ENCODE measurements at regions not wholly inside any gene's neighbourhood (a gene's known extent, or its start where the extent isn't known, plus 50 kb on each side); places are given as distances from the start of the nearest gene placed in this dataset.

DNA sequence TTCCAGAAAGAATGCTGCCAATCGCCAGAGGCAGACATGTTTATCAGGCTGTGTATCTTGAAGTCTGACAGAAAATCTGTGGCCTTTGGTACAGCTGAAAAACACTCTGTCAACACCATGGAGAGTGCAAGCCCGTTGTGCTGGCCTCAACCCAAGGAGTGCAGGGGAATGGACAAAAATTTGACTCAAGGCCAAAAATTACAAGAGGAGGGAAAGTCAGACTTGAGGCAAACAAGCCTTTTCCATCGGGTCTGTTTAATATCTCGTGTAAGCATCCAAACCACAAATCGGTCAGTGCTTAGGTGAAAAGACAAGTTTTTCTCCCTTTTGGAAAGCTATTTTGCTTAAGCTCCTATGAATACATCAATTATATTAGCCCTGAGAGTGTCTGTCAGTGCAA is 305.3 kb upstream of the NFE2L3 start:
- H3K9ac ChIP-seq (ENCODE audit: low read depth in 1 of 3, low read length in 3 of 3), result no peak overlapping the region
- H3K4me1 ChIP-seq (ENCODE audit: control insufficient read depth in 3 of 3, insufficient read depth in 3 of 3, low read length in 3 of 3), result peaks cover 57 to 81% (median 61%) of the 10 kb centered on the region in 3 donors
- no peak overlapping the region for H3K4me3 ChIP-seq (ENCODE audit: low read length in 3 of 3)
- H3K9me3 ChIP-seq (ENCODE audit: control insufficient read depth in 3 of 3, low read length in 3 of 3), result no peaks in the 10 kb centered on the region
- H3K27me3 ChIP-seq (ENCODE audit: control insufficient read depth in 3 of 3, insufficient read depth in 3 of 3, low read length in 3 of 3), result peaks cover 0 to 4% (median 0%) of the 10 kb centered on the region in 3 donors
- no peaks in the 10 kb centered on the region for H3K36me3 ChIP-seq (ENCODE audit: control insufficient read depth in 3 of 3, insufficient read depth in 3 of 3, low read length in 3 of 3)
- H3K27ac ChIP-seq (ENCODE audit: low read depth, low read length), result peak overlapping the region; percentile 49

DNA sequence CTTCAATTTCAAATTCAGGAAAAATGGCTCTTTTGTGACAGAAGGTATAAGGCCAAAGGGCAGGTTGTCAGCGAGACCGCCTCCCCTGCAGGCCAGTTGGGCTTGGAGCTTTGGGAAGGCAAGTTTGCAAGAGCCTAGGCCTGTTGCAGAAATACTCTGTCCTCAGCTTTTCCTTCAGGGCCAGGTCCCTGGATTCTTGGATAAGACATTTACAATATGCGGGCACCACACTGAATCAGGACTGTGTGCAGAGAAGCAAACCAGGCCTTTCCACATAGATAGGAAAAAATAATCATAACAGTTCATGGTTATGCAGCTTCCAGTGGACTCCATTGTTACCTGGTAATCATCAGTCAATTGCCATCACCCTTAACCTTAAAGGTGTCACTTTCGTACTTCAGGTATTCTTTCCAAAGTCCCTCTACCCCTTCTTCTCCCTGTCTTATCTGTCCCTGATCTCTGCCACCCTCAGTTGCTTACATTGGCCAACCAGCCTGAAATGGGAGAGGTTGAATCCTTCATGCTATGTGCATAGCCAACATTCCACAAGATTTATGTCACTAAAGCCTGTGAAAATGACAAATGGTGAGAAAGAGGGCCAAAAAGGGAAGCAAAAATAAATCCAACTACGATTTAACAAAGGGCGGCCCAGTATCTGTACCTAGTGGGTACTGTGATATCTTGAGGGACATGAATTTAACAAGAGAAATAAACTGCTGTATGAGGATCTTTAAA is 304.5 kb upstream of the NFE2L3 start:
- no peaks in the 10 kb centered on the region for H3K9me3 ChIP-seq (ENCODE audit: control insufficient read depth in 3 of 3, low read length in 3 of 3)

DNA sequence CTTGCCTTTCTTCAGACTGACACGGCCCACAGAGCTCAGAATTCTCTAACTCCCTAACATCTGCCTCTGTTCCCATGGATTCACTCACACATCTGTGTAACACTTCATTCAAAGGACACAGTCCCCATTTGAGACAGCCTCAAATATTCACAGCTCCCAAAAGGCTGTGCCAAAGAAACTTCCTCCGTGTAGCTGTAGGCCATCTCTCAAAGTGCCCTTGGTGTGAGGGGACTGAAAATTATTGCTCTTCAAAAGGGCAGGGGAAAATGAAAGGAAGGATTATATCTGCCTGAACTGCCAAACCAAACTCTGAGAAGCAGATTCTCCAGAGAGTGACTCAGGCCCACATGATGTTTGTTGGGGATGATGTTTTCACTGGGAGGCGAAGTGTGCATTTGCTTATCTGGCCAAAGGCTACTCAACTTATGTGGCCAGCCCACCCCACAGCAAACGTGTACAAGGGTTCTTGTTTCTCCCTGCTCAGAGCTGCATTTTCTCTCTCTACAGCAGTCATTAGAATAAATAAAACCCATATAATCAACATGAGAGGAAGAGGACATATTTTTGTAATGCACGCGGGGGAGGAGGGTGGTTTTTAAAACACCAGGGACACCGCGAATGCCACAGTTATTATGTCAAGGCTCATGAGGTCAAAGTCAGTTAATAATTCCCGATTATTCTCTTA is 302.4 kb upstream of the NFE2L3 start:
- Histone ChIP-seq H3K4me3 (ENCODE audit: low read length in 3 of 3) (peak overlapping the region; percentile 8 to 50 (median 28)), H3K4me1 (ENCODE audit: control insufficient read depth in 3 of 3, insufficient read depth in 3 of 3, low read length in 3 of 3) (peaks cover 48 to 70% (median 52%) of the 10 kb centered on the region in 3 donors)

More for the DNA sequence above, 304.5 kb upstream of the NFE2L3 start:
- no peak overlapping the region for H3K4me3 ChIP-seq (ENCODE audit: low read length in 3 of 3)
- H3K27ac ChIP-seq (ENCODE audit: low read depth, low read length), result peak overlapping the region; percentile 49
- no peaks in the 10 kb centered on the region for H3K36me3 ChIP-seq (ENCODE audit: control insufficient read depth in 3 of 3, insufficient read depth in 3 of 3, low read length in 3 of 3)
- H3K27me3 ChIP-seq (ENCODE audit: control insufficient read depth in 3 of 3, insufficient read depth in 3 of 3, low read length in 3 of 3), result peaks cover 0 to 4% (median 0%) of the 10 kb centered on the region in 3 donors
- peak overlapping the region in 1 of 3 donors; percentile 34 for H3K9ac ChIP-seq (ENCODE audit: low read depth in 1 of 3, low read length in 3 of 3)
- H3K4me1 ChIP-seq (ENCODE audit: control insufficient read depth in 3 of 3, insufficient read depth in 3 of 3, low read length in 3 of 3), result peaks cover 53 to 77% (median 61%) of the 10 kb centered on the region in 3 donors

DNA sequence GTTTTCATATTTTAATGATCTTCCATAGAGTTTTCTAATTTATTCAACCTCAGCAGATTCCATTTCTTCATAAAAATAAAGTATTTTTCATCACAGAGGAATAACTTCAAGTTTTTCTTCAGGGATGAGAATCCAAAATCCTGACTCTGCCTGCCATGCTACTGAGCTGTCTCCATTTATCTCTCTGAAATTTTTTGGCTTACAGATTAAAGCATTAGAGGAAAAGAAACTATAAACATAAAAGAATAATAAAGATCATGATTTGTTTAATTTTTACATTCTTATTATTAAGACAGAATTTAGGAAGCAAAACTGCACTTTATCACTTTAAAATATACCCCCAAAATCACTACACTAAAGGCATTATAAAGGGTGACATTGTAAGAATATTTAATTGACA is 301.8 kb upstream of the NFE2L3 start:
- Histone ChIP-seq H3K4me3 (ENCODE audit: low read length in 3 of 3) (no peak overlapping the region), H3K27ac (ENCODE audit: low read depth, low read length) (peak overlapping the region; percentile 85), H3K9me3 (ENCODE audit: control insufficient read depth in 3 of 3, low read length in 3 of 3) (no peaks in the 10 kb centered on the region), H3K27me3 (ENCODE audit: control insufficient read depth in 3 of 3, insufficient read depth in 3 of 3, low read length in 3 of 3) (peaks cover 0 to 4% (median 0%) of the 10 kb centered on the region in 3 donors), H3K36me3 (ENCODE audit: control insufficient read depth in 3 of 3, insufficient read depth in 3 of 3, low read length in 3 of 3) (no peaks in the 10 kb centered on the region), H3K9ac (ENCODE audit: low read depth in 1 of 3, low read length in 3 of 3) (peak overlapping the region in 1 of 3 donors; percentile 34), H3K4me1 (ENCODE audit: control insufficient read depth in 3 of 3, insufficient read depth in 3 of 3, low read length in 3 of 3) (peaks cover 49 to 68% (median 52%) of the 10 kb centered on the region in 3 donors)

More for the DNA sequence above, 302.4 kb upstream of the NFE2L3 start:
- Histone ChIP-seq H3K27ac (ENCODE audit: low read depth, low read length) (peak overlapping the region; percentile 85), H3K36me3 (ENCODE audit: control insufficient read depth in 3 of 3, insufficient read depth in 3 of 3, low read length in 3 of 3) (no peaks in the 10 kb centered on the region), H3K27me3 (ENCODE audit: control insufficient read depth in 3 of 3, insufficient read depth in 3 of 3, low read length in 3 of 3) (peaks cover 0 to 4% (median 0%) of the 10 kb centered on the region in 3 donors), H3K9me3 (ENCODE audit: control insufficient read depth in 3 of 3, low read length in 3 of 3) (no peaks in the 10 kb centered on the region), H3K9ac (ENCODE audit: low read depth in 1 of 3, low read length in 3 of 3) (peak overlapping the region; percentile 34 to 69 (median 47))

DNA sequence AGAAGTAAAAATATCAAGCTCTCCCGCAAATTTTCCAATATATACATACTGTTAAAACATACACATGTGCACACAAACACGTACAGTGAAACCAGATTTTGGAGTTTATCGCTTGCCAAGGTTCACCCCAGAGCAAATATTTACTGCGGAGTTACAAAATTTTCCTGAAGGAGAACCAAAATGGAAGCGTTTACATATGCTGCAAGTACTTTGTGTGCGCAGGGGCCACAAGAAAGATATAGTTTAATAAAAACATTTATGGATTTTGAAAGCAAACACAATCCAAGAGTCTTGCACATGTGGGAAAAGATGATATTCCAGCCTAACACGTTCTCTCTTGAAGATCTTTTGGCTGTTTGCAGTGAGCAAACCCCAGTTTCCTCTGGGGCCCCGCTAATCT is 301.3 kb upstream of the NFE2L3 start:
- peaks cover 0 to 3% (median 0%) of the 10 kb centered on the region in 3 donors for H3K27me3 ChIP-seq (ENCODE audit: control insufficient read depth in 3 of 3, insufficient read depth in 3 of 3, low read length in 3 of 3)
- H3K27ac ChIP-seq (ENCODE audit: low read depth, low read length), result peak overlapping the region; percentile 85
- H3K9me3 ChIP-seq (ENCODE audit: control insufficient read depth in 3 of 3, low read length in 3 of 3), result no peaks in the 10 kb centered on the region
- no peak overlapping the region for H3K4me3 ChIP-seq (ENCODE audit: low read length in 3 of 3)
- H3K9ac ChIP-seq (ENCODE audit: low read depth in 1 of 3, low read length in 3 of 3), result no peak overlapping the region
- peaks cover 46 to 62% (median 48%) of the 10 kb centered on the region in 3 donors for H3K4me1 ChIP-seq (ENCODE audit: control insufficient read depth in 3 of 3, insufficient read depth in 3 of 3, low read length in 3 of 3)
- no peaks in the 10 kb centered on the region for H3K36me3 ChIP-seq (ENCODE audit: control insufficient read depth in 3 of 3, insufficient read depth in 3 of 3, low read length in 3 of 3)

DNA sequence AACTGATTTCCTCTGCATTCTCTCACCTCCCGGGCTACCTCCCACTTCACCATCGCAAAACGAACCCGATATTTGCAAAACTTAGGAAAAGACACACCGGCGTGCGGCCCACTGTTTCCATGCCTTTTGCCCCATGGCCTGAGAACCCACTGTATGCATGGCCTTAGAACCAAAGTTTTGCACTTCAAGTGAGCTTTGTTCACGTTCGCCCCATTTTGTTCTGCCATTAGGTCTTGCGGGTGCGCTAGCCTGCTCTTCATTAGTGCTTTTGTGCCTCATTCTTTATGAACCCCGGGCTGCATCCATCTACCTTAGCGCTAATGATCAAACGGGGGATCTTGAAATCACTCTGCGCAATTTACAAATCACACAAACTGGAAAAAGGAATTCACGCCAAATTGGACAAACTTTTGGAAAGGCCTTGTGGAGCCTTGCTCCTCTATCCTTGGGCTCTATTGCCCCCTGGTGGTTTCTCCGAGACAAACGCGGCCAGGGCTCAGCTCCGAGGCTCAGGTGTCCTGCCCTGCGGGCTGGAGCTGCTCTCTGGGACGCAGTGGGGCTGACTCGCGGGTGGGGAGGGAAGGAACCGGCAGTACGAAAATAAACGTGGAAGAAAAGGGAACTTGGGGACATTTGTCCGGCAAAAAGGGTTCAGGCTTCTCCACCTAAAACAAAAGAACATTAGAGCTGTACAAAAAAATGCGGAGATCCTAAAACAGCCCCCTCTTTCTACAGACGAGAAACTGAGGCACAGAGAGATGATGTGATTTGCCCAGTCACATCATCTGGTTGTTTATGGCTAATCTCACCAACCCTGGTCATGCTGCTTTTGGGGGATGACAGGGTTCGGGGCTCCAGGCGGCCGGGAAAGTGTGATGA is 300.4 kb upstream of the NFE2L3 start:
- Histone ChIP-seq H3K27me3 (ENCODE audit: control insufficient read depth in 3 of 3, insufficient read depth in 3 of 3, low read length in 3 of 3) (peaks cover 0 to 4% (median 2%) of the 10 kb centered on the region in 3 donors), H3K9ac (ENCODE audit: low read depth in 1 of 3, low read length in 3 of 3) (peak overlapping the region in 2 of 3 donors; percentile 45 to 52), H3K4me3 (ENCODE audit: low read length in 3 of 3) (peak overlapping the region in 2 of 3 donors; percentile 15 to 32), H3K9me3 (ENCODE audit: control insufficient read depth in 3 of 3, low read length in 3 of 3) (no peaks in the 10 kb centered on the region), H3K36me3 (ENCODE audit: control insufficient read depth in 3 of 3, insufficient read depth in 3 of 3, low read length in 3 of 3) (no peaks in the 10 kb centered on the region), H3K27ac (ENCODE audit: low read depth, low read length) (peak overlapping the region; percentile 10), H3K4me1 (ENCODE audit: control insufficient read depth in 3 of 3, insufficient read depth in 3 of 3, low read length in 3 of 3) (peaks cover 41 to 57% (median 41%) of the 10 kb centered on the region in 3 donors)

DNA sequence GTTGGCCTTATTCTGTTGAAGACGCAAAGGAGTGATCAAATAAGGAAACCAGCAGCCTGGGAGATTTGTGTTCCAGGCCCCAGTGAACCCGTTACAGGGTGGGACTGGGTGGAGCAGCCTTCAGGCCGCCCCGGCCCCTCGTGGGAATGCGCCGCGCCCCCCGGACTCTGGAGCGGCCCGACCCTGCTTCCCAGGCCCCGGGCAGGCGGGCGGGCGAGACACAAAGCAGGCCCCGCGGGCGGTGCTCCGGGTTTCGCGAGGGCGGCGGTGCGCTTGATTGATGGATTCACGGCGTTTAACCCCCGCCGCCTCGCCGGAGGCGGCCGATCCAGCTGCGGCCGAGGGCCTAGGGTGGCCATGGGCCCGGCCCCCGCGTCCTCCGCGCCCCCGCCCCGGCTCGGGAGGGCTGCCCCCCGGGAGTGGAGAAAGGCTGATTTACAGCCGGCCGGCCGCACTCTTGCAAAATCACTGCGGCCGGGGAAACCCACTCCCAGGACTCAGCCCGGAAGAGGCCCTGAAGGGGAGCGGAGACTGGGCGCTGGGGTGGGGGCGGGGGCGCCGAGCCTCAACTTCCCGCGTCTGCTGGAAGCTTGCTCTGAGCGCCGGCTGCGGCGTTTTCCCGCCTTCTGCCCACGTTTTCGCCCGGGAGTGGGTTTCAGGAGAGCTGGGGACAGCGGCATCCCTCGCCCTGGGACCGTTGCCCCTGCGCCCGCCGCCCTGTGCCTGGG is 299.6 kb upstream of the NFE2L3 start:
- peak overlapping the region in 2 of 3 donors; percentile 45 to 52 for H3K9ac ChIP-seq (ENCODE audit: low read depth in 1 of 3, low read length in 3 of 3)
- peak overlapping the region; percentile 10 for H3K27ac ChIP-seq (ENCODE audit: low read depth, low read length)
- H3K4me1 ChIP-seq (ENCODE audit: control insufficient read depth in 3 of 3, insufficient read depth in 3 of 3, low read length in 3 of 3), result peaks cover 33 to 50% (median 35%) of the 10 kb centered on the region in 3 donors
- H3K4me3 ChIP-seq (ENCODE audit: low read length in 3 of 3), result peak overlapping the region in 1 of 3 donors; percentile 32
- H3K36me3 ChIP-seq (ENCODE audit: control insufficient read depth in 3 of 3, insufficient read depth in 3 of 3, low read length in 3 of 3), result no peaks in the 10 kb centered on the region
- H3K9me3 ChIP-seq (ENCODE audit: control insufficient read depth in 3 of 3, low read length in 3 of 3), result no peaks in the 10 kb centered on the region
- H3K27me3 ChIP-seq (ENCODE audit: control insufficient read depth in 3 of 3, insufficient read depth in 3 of 3, low read length in 3 of 3), result peaks cover 0 to 4% (median 2%) of the 10 kb centered on the region in 3 donors

DNA sequence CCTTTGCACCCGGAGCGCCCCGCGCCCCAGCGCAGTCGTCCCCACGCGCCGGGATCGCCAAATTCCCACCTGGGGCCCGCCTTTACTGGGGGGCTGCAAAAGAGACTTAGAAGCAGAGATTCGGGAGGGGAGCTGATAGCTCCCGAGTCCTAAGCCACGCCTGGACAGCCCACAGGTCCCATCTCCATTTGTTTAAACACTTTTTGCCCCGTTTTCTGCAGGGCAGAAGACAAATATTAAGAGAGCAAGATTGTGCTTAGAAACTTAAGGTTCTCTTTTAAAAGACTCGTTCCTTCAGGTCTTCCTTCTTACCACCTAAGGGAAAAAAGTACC is 299.1 kb upstream of the NFE2L3 start:
- Histone ChIP-seq H3K9me3 (ENCODE audit: control insufficient read depth in 3 of 3, low read length in 3 of 3) (no peaks in the 10 kb centered on the region), H3K4me3 (ENCODE audit: low read length in 3 of 3) (no peak overlapping the region), H3K4me1 (ENCODE audit: control insufficient read depth in 3 of 3, insufficient read depth in 3 of 3, low read length in 3 of 3) (peaks cover 28 to 49% (median 33%) of the 10 kb centered on the region in 3 donors), H3K9ac (ENCODE audit: low read depth in 1 of 3, low read length in 3 of 3) (peak overlapping the region in 1 of 3 donors; percentile 65), H3K27ac (ENCODE audit: low read depth, low read length) (no peak overlapping the region), H3K27me3 (ENCODE audit: control insufficient read depth in 3 of 3, insufficient read depth in 3 of 3, low read length in 3 of 3) (peaks cover 0 to 5% (median 4%) of the 10 kb centered on the region in 3 donors), H3K36me3 (ENCODE audit: control insufficient read depth in 3 of 3, insufficient read depth in 3 of 3, low read length in 3 of 3) (no peaks in the 10 kb centered on the region)

DNA sequence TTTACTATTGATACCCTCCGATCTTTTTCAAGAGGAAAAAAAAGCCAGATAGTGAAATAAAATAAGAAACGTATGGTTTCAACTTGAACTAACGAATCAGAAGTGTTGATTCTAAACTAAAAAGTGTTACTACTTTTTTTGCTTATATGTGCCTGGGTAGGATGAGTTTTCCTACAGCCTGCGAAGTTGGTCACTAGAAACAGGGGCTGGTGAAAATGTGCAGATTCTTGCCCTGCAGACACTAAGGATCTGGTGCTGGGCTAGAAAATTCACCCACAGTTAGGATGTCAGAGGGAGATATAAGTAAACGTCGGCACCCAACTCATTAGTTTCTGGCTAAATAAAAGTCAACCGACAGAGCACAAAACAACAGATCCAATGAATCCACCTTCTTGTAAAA is 298.7 kb upstream of the NFE2L3 start:
- peaks cover under 1 to 8% (median 8%) of the 10 kb centered on the region in 3 donors for H3K27me3 ChIP-seq (ENCODE audit: control insufficient read depth in 3 of 3, insufficient read depth in 3 of 3, low read length in 3 of 3)
- H3K36me3 ChIP-seq (ENCODE audit: control insufficient read depth in 3 of 3, insufficient read depth in 3 of 3, low read length in 3 of 3), result no peaks in the 10 kb centered on the region
- H3K9me3 ChIP-seq (ENCODE audit: control insufficient read depth in 3 of 3, low read length in 3 of 3), result no peaks in the 10 kb centered on the region
- H3K9ac ChIP-seq (ENCODE audit: low read depth in 1 of 3, low read length in 3 of 3), result peak overlapping the region in 1 of 3 donors; percentile 65
- no peak overlapping the region for H3K4me3 ChIP-seq (ENCODE audit: low read length in 3 of 3)
- no peak overlapping the region for H3K27ac ChIP-seq (ENCODE audit: low read depth, low read length)
- H3K4me1 ChIP-seq (ENCODE audit: control insufficient read depth in 3 of 3, insufficient read depth in 3 of 3, low read length in 3 of 3), result peaks cover 25 to 50% (median 32%) of the 10 kb centered on the region in 3 donors
